Liver (tissue), 8 donors: ENCODE measurements at regions not wholly inside any gene's neighbourhood (a gene's known extent, or its start where the extent isn't known, plus 50 kb on each side); places are given as distances from the start of the nearest gene placed in this dataset.

Experiments
- DNase-seq: peaks from one replicate; pipeline ENCODE4 v3.0.0-alpha.2; 2017; ENCODE audit warnings: low spot score
- H3K27ac ChIP-seq, 2 donors: one replicate each; pipeline ENCODE4 v1.7.0; 2013; ENCODE audit warnings: inconsistent platforms in 2 of 2, low read length in 2 of 2, control low read depth in 1 of 2, low read depth in 1 of 2, mild to moderate bottlenecking in 1 of 2
- H3K27me3 ChIP-seq, 4 donors: one replicate each; pipeline versions ENCODE4 v1.6.1 to v1.7.0; 2013; ENCODE audit warnings: low read length in 3 of 4, inconsistent platforms in 1 of 4, mild to moderate bottlenecking in 1 of 4, moderate library complexity in 1 of 4; ENCODE audit not compliant: control insufficient read depth in 4 of 4, insufficient read depth in 4 of 4
- H3K36me3 ChIP-seq, 4 donors: one replicate each; pipeline versions ENCODE4 v1.6.1 to v1.7.0; 2013; ENCODE audit warnings: low read length in 3 of 4, mild to moderate bottlenecking in 3 of 4, low read depth in 1 of 4, moderate library complexity in 1 of 4; ENCODE audit not compliant: control insufficient read depth in 4 of 4, insufficient read depth in 3 of 4
- H3K4me1 ChIP-seq, 4 donors: one replicate each; pipeline versions ENCODE4 v1.6.1 to v1.7.0; 2013; ENCODE audit warnings: low read length in 3 of 4, mild to moderate bottlenecking in 3 of 4, moderate library complexity in 1 of 4; ENCODE audit not compliant: control insufficient read depth in 4 of 4, insufficient read depth in 4 of 4
- H3K4me3 ChIP-seq, 3 donors: one replicate each; pipeline versions ENCODE4 v1.6.1 to v1.7.0; 2013; ENCODE audit warnings: low read length in 3 of 3, control low read depth in 1 of 3, low read depth in 1 of 3, mild to moderate bottlenecking in 1 of 3
- H3K9ac ChIP-seq, 2 donors: one replicate each; pipeline ENCODE4 v1.7.0; 2013; ENCODE audit warnings: low read length in 2 of 2, mild to moderate bottlenecking in 2 of 2, moderate library complexity in 2 of 2, control low read depth in 1 of 2, low read depth in 1 of 2
- H3K9me3 ChIP-seq, 4 donors: one replicate each; pipeline versions ENCODE4 v1.6.1 to v1.7.0; 2013; ENCODE audit warnings: low read length in 3 of 4; ENCODE audit not compliant: control insufficient read depth in 4 of 4
- FOXA2 ChIP-seq: IDR thresholded peaks from 2 replicates; pipeline ENCODE4 v1.6.1; 2016; ENCODE audit warnings: antibody characterized with exemption
- HNF4A ChIP-seq, 2 donors: conservative IDR thresholded peaks; 2 replicates each; pipeline ENCODE4 v1.6.1; 2016; ENCODE audit warnings: antibody characterized with exemption in 2 of 2, mild to moderate bottlenecking in 2 of 2
- HNF4G ChIP-seq: IDR thresholded peaks from 2 replicates; pipeline ENCODE4 v1.6.1; 2016; ENCODE audit warnings: antibody characterized with exemption
- JUND ChIP-seq, 2 donors: IDR thresholded peaks; 2 replicates each; pipeline ENCODE4 v1.6.1; 2016; ENCODE audit warnings: antibody characterized with exemption in 2 of 2
- RAD21 ChIP-seq, 2 donors: IDR thresholded peaks; 2 replicates each; pipeline ENCODE4 v1.6.1; 2016; ENCODE audit warnings: antibody characterized with exemption in 2 of 2, mild to moderate bottlenecking in 2 of 2
- REST ChIP-seq: IDR thresholded peaks from 2 replicates; pipeline ENCODE4 v1.6.1; 2016; ENCODE audit warnings: antibody characterized with exemption, mild to moderate bottlenecking
- RXRA ChIP-seq, 2 donors: IDR thresholded peaks; 2 replicates each; pipeline ENCODE4 v1.6.1; 2017 to 2018; ENCODE audit warnings: antibody characterized with exemption in 2 of 2, mild to moderate bottlenecking in 1 of 2
- SP1 ChIP-seq: IDR thresholded peaks from 2 replicates; pipeline ENCODE4 v1.6.1; 2018; ENCODE audit warnings: antibody characterized with exemption, mild to moderate bottlenecking
- TAF1 ChIP-seq: conservative IDR thresholded peaks from 2 replicates; pipeline ENCODE4 v1.6.1; 2016; ENCODE audit warnings: antibody characterized with exemption, mild to moderate bottlenecking
- YY1 ChIP-seq: IDR thresholded peaks from 2 replicates; pipeline ENCODE4 v1.6.1; 2016; ENCODE audit warnings: antibody characterized with exemption, mild to moderate bottlenecking
- WGBS: extraction: QIAGEN DNeasy Blood & Tissue Kit; methylation state at CpG from one replicate; pipeline ENCODE4 v1.1.7; 2013; 5-methylcytosine and 5-hydroxymethylcytosine counted together
- TF ChIP-seq, protein P1 (sequence below): IDR thresholded peaks from 2 replicates; pipeline ENCODE4 v1.6.1; 2016; ENCODE audit warnings: antibody characterized with exemption
- TF ChIP-seq, protein P2 (sequence below): IDR thresholded peaks from 2 replicates; pipeline ENCODE4 v1.6.1; 2016; ENCODE audit warnings: antibody characterized with exemption
- TF ChIP-seq, protein P3 (sequence below): fragments of 150-350 bp; IDR thresholded peaks from 2 replicates; pipeline ENCODE4 v1.5.1; 2017; ENCODE audit warnings: improper control_type of control experiment, low read depth, low read length; ENCODE audit not compliant: missing input control
- donor health status: healthy.
- donor health status: healthy.
- donor health status: healthy.
- donor health status: healthy.
- donor health status: healthy.

GRCh38 chr10:42987575-42987974 is 89.3 kb upstream of the RET start (continued):
- TF ChIP-seq REST (no peak), YY1 (no peak)
- TF ChIP-seq, protein P1, sequence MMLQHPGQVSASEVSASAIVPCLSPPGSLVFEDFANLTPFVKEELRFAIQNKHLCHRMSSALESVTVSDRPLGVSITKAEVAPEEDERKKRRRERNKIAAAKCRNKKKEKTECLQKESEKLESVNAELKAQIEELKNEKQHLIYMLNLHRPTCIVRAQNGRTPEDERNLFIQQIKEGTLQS, result no peak
- TF ChIP-seq, protein P2, sequence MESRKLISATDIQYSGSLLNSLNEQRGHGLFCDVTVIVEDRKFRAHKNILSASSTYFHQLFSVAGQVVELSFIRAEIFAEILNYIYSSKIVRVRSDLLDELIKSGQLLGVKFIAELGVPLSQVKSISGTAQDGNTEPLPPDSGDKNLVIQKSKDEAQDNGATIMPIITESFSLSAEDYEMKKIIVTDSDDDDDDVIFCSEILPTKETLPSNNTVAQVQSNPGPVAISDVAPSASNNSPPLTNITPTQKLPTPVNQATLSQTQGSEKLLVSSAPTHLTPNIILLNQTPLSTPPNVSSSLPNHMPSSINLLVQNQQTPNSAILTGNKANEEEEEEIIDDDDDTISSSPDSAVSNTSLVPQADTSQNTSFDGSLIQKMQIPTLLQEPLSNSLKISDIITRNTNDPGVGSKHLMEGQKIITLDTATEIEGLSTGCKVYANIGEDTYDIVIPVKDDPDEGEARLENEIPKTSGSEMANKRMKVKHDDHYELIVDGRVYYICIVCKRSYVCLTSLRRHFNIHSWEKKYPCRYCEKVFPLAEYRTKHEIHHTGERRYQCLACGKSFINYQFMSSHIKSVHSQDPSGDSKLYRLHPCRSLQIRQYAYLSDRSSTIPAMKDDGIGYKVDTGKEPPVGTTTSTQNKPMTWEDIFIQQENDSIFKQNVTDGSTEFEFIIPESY, result no peak

DNA sequence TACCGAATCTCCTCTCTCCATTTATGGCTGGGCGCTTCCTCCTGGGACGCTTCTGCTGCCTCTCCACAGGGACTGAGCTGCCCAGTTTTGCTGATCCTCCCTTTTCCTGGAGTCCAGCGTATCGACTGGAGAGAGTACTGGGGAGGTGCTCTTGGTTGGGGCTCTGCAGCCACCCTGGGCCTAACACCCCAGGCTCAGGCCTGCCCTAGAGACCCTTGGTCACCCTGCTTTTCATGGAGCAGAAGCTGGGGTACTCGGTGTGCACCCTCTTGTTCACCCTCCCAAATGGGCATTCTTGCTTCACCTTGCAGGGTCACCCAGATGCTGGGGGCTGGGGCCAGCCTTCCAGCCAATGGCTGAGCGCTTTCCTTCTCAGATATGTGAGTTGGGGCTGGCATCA is 88.8 kb upstream of the RET start:
- TF ChIP-seq, protein P2, result no peak
- no peak for TF ChIP-seq SP1
- TF ChIP-seq HNF4G, result no peak
- TF ChIP-seq YY1, result no peak
- no peak for TF ChIP-seq JUND (IDR thresholded peaks at IDR 0.05)
- TF ChIP-seq, protein P3, sequence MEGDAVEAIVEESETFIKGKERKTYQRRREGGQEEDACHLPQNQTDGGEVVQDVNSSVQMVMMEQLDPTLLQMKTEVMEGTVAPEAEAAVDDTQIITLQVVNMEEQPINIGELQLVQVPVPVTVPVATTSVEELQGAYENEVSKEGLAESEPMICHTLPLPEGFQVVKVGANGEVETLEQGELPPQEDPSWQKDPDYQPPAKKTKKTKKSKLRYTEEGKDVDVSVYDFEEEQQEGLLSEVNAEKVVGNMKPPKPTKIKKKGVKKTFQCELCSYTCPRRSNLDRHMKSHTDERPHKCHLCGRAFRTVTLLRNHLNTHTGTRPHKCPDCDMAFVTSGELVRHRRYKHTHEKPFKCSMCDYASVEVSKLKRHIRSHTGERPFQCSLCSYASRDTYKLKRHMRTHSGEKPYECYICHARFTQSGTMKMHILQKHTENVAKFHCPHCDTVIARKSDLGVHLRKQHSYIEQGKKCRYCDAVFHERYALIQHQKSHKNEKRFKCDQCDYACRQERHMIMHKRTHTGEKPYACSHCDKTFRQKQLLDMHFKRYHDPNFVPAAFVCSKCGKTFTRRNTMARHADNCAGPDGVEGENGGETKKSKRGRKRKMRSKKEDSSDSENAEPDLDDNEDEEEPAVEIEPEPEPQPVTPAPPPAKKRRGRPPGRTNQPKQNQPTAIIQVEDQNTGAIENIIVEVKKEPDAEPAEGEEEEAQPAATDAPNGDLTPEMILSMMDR, result no peak
- no peak for TF ChIP-seq HNF4A (conservative IDR thresholded peaks at IDR 0.05)
- TF ChIP-seq REST, result no peak
- TF ChIP-seq FOXA2, result no peak
- TF ChIP-seq RAD21 (IDR thresholded peaks at IDR 0.05), result no peak
- no peak for TF ChIP-seq TAF1
- TF ChIP-seq RXRA (IDR thresholded peaks at IDR 0.05), result no peak
- Histone ChIP-seq H3K4me3 (no peak overlapping the region), H3K27me3 (no peaks in the 10 kb centered on the region), H3K4me1 (no peaks in the 10 kb centered on the region), H3K36me3 (no peaks in the 10 kb centered on the region), H3K9ac (no peak overlapping the region), H3K9me3 (no peaks in the 10 kb centered on the region), H3K27ac (no peak overlapping the region)
- WGBS, result 90% methylated on average over 7 of the region's 7 CpGs
- DNase-seq, result no peak
